ENCODE measurements at regions not wholly inside any gene's neighbourhood (a gene's known extent, or its start where the extent isn't known, plus 50 kb on each side); places are given as distances from the start of the nearest gene placed in this dataset.

GRCh38 chr19:29293292-29293691, 80.3 kb upstream of the UQCRFS1 start:
- no peak for DNase-seq

GRCh38 chr19:29293736-29294342, 80.9 kb upstream of the UQCRFS1 start:
- DNase-seq: no peak

- no peak for DNase-seq
Measured at GRCh38 chr19:29294343-29294811, 81.4 kb upstream of the UQCRFS1 start.

GRCh38 chr19:29295285-29295684, 82.3 kb upstream of the UQCRFS1 start:
- DNase-seq: no peak

GRCh38 chr19:29297381-29297780, 84.4 kb upstream of the UQCRFS1 start:
- no peak for DNase-seq

GRCh38 chr19:29299416-29300380, 86.7 kb upstream of the UQCRFS1 start:
- no peak for DNase-seq

- no peak for DNase-seq
Measured at GRCh38 chr19:29302002-29302928, 89.3 kb upstream of the UQCRFS1 start.

- DNase-seq: no peak
Measured at GRCh38 chr19:29303069-29303718, 90.2 kb upstream of the UQCRFS1 start.

GRCh38 chr19:29303719-29304090, 90.8 kb upstream of the UQCRFS1 start:
- no peak for DNase-seq

- DNase-seq: no peak
Measured at GRCh38 chr19:29305268-29305667, 92.3 kb upstream of the UQCRFS1 start.

- peak; percentile 93 for DNase-seq
Measured at GRCh38 chr19:29308977-29309590, 96.1 kb upstream of the UQCRFS1 start.

GRCh38 chr19:29309637-29310036, 96.7 kb upstream of the UQCRFS1 start:
- DNase-seq: no peak

GRCh38 chr19:29311191-29311790, 98.3 kb upstream of the UQCRFS1 start:
- DNase-seq: peak; percentile 93

GRCh38 chr19:29315556-29316190, 102.7 kb upstream of the UQCRFS1 start:
- peak; percentile 98 for DNase-seq

- DNase-seq: no peak
Measured at GRCh38 chr19:29318581-29318980, 105.6 kb upstream of the UQCRFS1 start.

GRCh38 chr19:29320086-29320485, 107.1 kb upstream of the UQCRFS1 start:
- peak; percentile 72 for DNase-seq

GRCh38 chr19:29320618-29321017, 107.7 kb upstream of the UQCRFS1 start:
- no peak for DNase-seq

- no peak for DNase-seq
Measured at GRCh38 chr19:29321116-29321515, 108.2 kb upstream of the UQCRFS1 start.

GRCh38 chr19:29323021-29323430, 110.1 kb upstream of the UQCRFS1 start:
- DNase-seq: no peak

- DNase-seq: no peak
Measured at GRCh38 chr19:29323440-29324290, 110.7 kb upstream of the UQCRFS1 start.
